Body of pancreas (tissue), 4 donors: ENCODE measurements at regions not wholly inside any gene's neighbourhood (a gene's known extent, or its start where the extent isn't known, plus 50 kb on each side); places are given as distances from the start of the nearest gene placed in this dataset.

ENCODE experiments used
- ATAC-seq: fragments of 150-250 bp; one replicate; pipeline ENCODE4 v1.9.1; 2016
- DNase-seq, 4 donors: peaks; one replicate each; pipeline ENCODE4 v3.0.0-alpha.2; 2019
- H3K27ac ChIP-seq, 4 donors: fragments of 200-600 bp; sonication (generic); 1 replicate in 3 of 4; 2 replicates in 1 of 4; pipeline versions ENCODE4 v1.5.1 to v1.6.1; 2016 to 2019; ENCODE audit warnings: mild to moderate bottlenecking in 1 of 4, mixed read lengths in 1 of 4, moderate library complexity in 1 of 4
- H3K27me3 ChIP-seq, 2 donors: fragments of 200-600 bp; sonication (generic); one replicate each; pipeline ENCODE4 v1.6.0; 2016; ENCODE audit warnings: mild to moderate bottlenecking in 1 of 2
- H3K36me3 ChIP-seq, 2 donors: fragments of 200-600 bp; sonication (generic); replicated peaks in 1 of 2; 2 replicates each; pipeline ENCODE4 v1.5.1; 2016; ENCODE audit warnings: low read depth in 2 of 2; ENCODE audit not compliant: insufficient read depth in 1 of 2
- H3K4me1 ChIP-seq: fragments of 200-600 bp; sonication (generic); one replicate; pipeline ENCODE4 v1.6.0; 2016
- H3K4me3 ChIP-seq, 2 donors: fragments of 200-600 bp; sonication (generic); 1 replicate in 1 of 2; 2 replicates in 1 of 2; pipeline ENCODE4 v1.5.1; 2016 to 2019
- H3K9me3 ChIP-seq, 3 donors: fragments of 200-600 bp; sonication (generic); 1 replicate in 2 of 3; 2 replicates in 1 of 3; pipeline ENCODE4 v1.5.1; 2016
- CTCF ChIP-seq, 7 experiments: fragments of 450-650 bp in 4 of 7; fragments of 200-600 bp in 3 of 7; sonication (generic) in 3 of 7; IDR thresholded peaks; one replicate each; pipeline ENCODE4 v1.5.1; 2016 to 2019; ENCODE audit warnings: antibody characterized with exemption in 7 of 7
- POLR2A ChIP-seq, 3 donors: fragments of 450-650 bp; IDR thresholded peaks; one replicate each; pipeline ENCODE4 v1.6.1; 2016; ENCODE audit warnings: antibody characterized with exemption in 3 of 3, mild to moderate bottlenecking in 2 of 3
- whole genome bisulfite sequencing, 2 donors: methylation state at CpG; one replicate each; pipeline ENCODE4 v1.1.5; 2017; 5-methylcytosine and 5-hydroxymethylcytosine counted together
- intact Hi-C: fragments of 100-400 bp; cut with DNase I; formaldehyde crosslinking; loops from one replicate; pipeline ENCODE4 v1.15.1; 2023

- Histone ChIP-seq H3K4me3 (no peak overlapping the region), H3K36me3 (no peaks in the 10 kb centered on the region), H3K9me3 (no peaks in the 10 kb centered on the region), H3K27ac (peak overlapping the region in 1 of 4 donors; percentile 20), H3K4me1 (peaks cover 33% of the 10 kb centered on the region), H3K27me3 (no peaks in the 10 kb centered on the region)
- intact Hi-C loops, result no loop called here
- WGBS, 2 donors, result 84 to 98% methylated on average over 3 of the region's 3 CpGs
- TF ChIP-seq POLR2A (IDR thresholded peaks at IDR 0.05) (no peak), CTCF (IDR thresholded peaks at IDR 0.05) (no peak)
- ATAC-seq, result no peak
- no peak for DNase-seq
Observed at GRCh38 chr18:11309172-11309571, 159.8 kb upstream of the PIEZO2 start.

GRCh38 chr18:11308499-11308898, 159.1 kb upstream of the PIEZO2 start:
- intact Hi-C loops, result no loop called here
- peak overlapping the region in 1 of 4 donors; percentile 20 for H3K27ac ChIP-seq

GRCh38 chr18:11307716-11308115, 158.3 kb upstream of the PIEZO2 start:
- no peaks in the 10 kb centered on the region for H3K27me3 ChIP-seq
- TF ChIP-seq POLR2A (IDR thresholded peaks at IDR 0.05) (no peak), CTCF (IDR thresholded peaks at IDR 0.05) (no peak)
- H3K4me3 ChIP-seq, result no peak overlapping the region
- WGBS, 2 donors, result 37 to 43% methylated on average over 2 of the region's 2 CpGs
- ATAC-seq, result peak; percentile 70
- no peaks in the 10 kb centered on the region for H3K9me3 ChIP-seq
- intact Hi-C loops, result no loop called here
- peak overlapping the region in 2 of 4 donors; percentile 8 to 25 for H3K27ac ChIP-seq
- DNase-seq, result peak in 1 of 4 donors; percentile 19
- H3K4me1 ChIP-seq, result peaks cover 33% of the 10 kb centered on the region
- no peaks in the 10 kb centered on the region for H3K36me3 ChIP-seq

More at GRCh38 chr18:11308499-11308898, 159.1 kb upstream of the PIEZO2 start:
- Histone ChIP-seq H3K27me3 (no peaks in the 10 kb centered on the region), H3K9me3 (no peaks in the 10 kb centered on the region), H3K4me1 (peaks cover 33% of the 10 kb centered on the region), H3K36me3 (no peaks in the 10 kb centered on the region), H3K4me3 (no peak overlapping the region)
- WGBS, 2 donors, result 69 to 81% methylated on average over 5 of the region's 5 CpGs
- TF ChIP-seq CTCF (IDR thresholded peaks at IDR 0.05) (no peak), POLR2A (IDR thresholded peaks at IDR 0.05) (no peak)
- no peak for DNase-seq
- ATAC-seq, result no peak

GRCh38 chr18:11305507-11305906, 156.1 kb upstream of the PIEZO2 start:
- Histone ChIP-seq H3K4me3 (no peak overlapping the region), H3K4me1 (peaks cover 33% of the 10 kb centered on the region), H3K27me3 (no peaks in the 10 kb centered on the region), H3K9me3 (no peaks in the 10 kb centered on the region), H3K36me3 (no peaks in the 10 kb centered on the region), H3K27ac (no peak overlapping the region)
- intact Hi-C loops, result no loop called here
- DNase-seq (no peak), ATAC-seq (no peak)
- no peak for TF ChIP-seq POLR2A (IDR thresholded peaks at IDR 0.05)
- no peak for TF ChIP-seq CTCF (IDR thresholded peaks at IDR 0.05)
- 75 to 77% methylated on average over 2 of the region's 2 CpGs for WGBS, 2 donors

GRCh38 chr18:11304928-11305327, 155.6 kb upstream of the PIEZO2 start:
- H3K36me3 ChIP-seq, result no peaks in the 10 kb centered on the region
- no peak overlapping the region for H3K27ac ChIP-seq
- H3K9me3 ChIP-seq, result no peaks in the 10 kb centered on the region
- peaks cover 28% of the 10 kb centered on the region for H3K4me1 ChIP-seq
- ATAC-seq (no peak), DNase-seq (no peak)
- intact Hi-C loops, result no loop called here
- TF ChIP-seq POLR2A (IDR thresholded peaks at IDR 0.05) (no peak), CTCF (IDR thresholded peaks at IDR 0.05) (no peak)
- no peaks in the 10 kb centered on the region for H3K27me3 ChIP-seq
- H3K4me3 ChIP-seq, result no peak overlapping the region
- 75 to 87% methylated on average over 4 of the region's 4 CpGs for WGBS, 2 donors
